ENCODE measurements at regions not wholly inside any gene's neighbourhood (a gene's known extent, or its start where the extent isn't known, plus 50 kb on each side); places are given as distances from the start of the nearest gene placed in this dataset.

- TF ChIP-seq CTCF (IDR thresholded peaks at IDR 0.05) (no peak), SP1 (CRISPR knock-in tag; conservative IDR thresholded peaks at IDR 0.05) (no peak), NFE2L1 (CRISPR knock-in tag; IDR thresholded peaks at IDR 0.05) (no peak), FOXP4 (CRISPR knock-in tag; IDR thresholded peaks at IDR 0.05) (no peak), MAX (CRISPR knock-in tag; IDR thresholded peaks at IDR 0.05) (no peak)
Measured at GRCh38 chr2:118670838-118671237, 176.6 kb downstream of the EN1 start.

Measured in WTC11 (cell line).